Liver (tissue), 3 donors: ENCODE measurements at regions not wholly inside any gene's neighbourhood (a gene's known extent, or its start where the extent isn't known, plus 50 kb on each side); places are given as distances from the start of the nearest gene placed in this dataset.

Experiments used
- GABPA ChIP-seq, 2 donors: IDR thresholded peaks in 1 of 2; conservative IDR thresholded peaks in 1 of 2; 2 replicates each; pipeline ENCODE4 v1.6.1; 2016; ENCODE audit warnings: antibody characterized with exemption in 2 of 2, mild to moderate bottlenecking in 1 of 2, moderate library complexity in 1 of 2
- JUND ChIP-seq, 2 donors: IDR thresholded peaks; 2 replicates each; pipeline ENCODE4 v1.6.1; 2016; ENCODE audit warnings: antibody characterized with exemption in 2 of 2
- MAX ChIP-seq: IDR thresholded peaks from 2 replicates; pipeline ENCODE4 v1.6.1; 2016; ENCODE audit warnings: antibody characterized with exemption
- SP1 ChIP-seq: IDR thresholded peaks from 2 replicates; pipeline ENCODE4 v1.6.1; 2018; ENCODE audit warnings: antibody characterized with exemption, mild to moderate bottlenecking
- TF ChIP-seq, protein P1 (sequence below): fragments of 150-350 bp; IDR thresholded peaks from 2 replicates; pipeline ENCODE4 v1.5.1; 2017; ENCODE audit warnings: improper control_type of control experiment, low read depth, low read length; ENCODE audit not compliant: missing input control
- TF ChIP-seq, protein P2 (sequence below): IDR thresholded peaks from 2 replicates; pipeline ENCODE4 v1.6.1; 2016; ENCODE audit warnings: antibody characterized with exemption, mild to moderate bottlenecking
- donor health status: healthy.
- donor health status: healthy.

GRCh38 chr7:52382731-52383130 is 652.7 kb upstream of the POM121L12 start:
- no peak for TF ChIP-seq MAX
- TF ChIP-seq, protein P1, sequence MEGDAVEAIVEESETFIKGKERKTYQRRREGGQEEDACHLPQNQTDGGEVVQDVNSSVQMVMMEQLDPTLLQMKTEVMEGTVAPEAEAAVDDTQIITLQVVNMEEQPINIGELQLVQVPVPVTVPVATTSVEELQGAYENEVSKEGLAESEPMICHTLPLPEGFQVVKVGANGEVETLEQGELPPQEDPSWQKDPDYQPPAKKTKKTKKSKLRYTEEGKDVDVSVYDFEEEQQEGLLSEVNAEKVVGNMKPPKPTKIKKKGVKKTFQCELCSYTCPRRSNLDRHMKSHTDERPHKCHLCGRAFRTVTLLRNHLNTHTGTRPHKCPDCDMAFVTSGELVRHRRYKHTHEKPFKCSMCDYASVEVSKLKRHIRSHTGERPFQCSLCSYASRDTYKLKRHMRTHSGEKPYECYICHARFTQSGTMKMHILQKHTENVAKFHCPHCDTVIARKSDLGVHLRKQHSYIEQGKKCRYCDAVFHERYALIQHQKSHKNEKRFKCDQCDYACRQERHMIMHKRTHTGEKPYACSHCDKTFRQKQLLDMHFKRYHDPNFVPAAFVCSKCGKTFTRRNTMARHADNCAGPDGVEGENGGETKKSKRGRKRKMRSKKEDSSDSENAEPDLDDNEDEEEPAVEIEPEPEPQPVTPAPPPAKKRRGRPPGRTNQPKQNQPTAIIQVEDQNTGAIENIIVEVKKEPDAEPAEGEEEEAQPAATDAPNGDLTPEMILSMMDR: no peak
- TF ChIP-seq GABPA (IDR thresholded peaks at IDR 0.05 in 1 of 2, conservative IDR thresholded peaks at IDR 0.05 in 1 of 2): no peak
- no peak for TF ChIP-seq JUND (IDR thresholded peaks at IDR 0.05)
- no peak for TF ChIP-seq SP1
- TF ChIP-seq, protein P2, sequence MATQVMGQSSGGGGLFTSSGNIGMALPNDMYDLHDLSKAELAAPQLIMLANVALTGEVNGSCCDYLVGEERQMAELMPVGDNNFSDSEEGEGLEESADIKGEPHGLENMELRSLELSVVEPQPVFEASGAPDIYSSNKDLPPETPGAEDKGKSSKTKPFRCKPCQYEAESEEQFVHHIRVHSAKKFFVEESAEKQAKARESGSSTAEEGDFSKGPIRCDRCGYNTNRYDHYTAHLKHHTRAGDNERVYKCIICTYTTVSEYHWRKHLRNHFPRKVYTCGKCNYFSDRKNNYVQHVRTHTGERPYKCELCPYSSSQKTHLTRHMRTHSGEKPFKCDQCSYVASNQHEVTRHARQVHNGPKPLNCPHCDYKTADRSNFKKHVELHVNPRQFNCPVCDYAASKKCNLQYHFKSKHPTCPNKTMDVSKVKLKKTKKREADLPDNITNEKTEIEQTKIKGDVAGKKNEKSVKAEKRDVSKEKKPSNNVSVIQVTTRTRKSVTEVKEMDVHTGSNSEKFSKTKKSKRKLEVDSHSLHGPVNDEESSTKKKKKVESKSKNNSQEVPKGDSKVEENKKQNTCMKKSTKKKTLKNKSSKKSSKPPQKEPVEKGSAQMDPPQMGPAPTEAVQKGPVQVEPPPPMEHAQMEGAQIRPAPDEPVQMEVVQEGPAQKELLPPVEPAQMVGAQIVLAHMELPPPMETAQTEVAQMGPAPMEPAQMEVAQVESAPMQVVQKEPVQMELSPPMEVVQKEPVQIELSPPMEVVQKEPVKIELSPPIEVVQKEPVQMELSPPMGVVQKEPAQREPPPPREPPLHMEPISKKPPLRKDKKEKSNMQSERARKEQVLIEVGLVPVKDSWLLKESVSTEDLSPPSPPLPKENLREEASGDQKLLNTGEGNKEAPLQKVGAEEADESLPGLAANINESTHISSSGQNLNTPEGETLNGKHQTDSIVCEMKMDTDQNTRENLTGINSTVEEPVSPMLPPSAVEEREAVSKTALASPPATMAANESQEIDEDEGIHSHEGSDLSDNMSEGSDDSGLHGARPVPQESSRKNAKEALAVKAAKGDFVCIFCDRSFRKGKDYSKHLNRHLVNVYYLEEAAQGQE: no peak
